Common myeloid progenitor, CD34-positive (primary cell): ENCODE measurements at regions not wholly inside any gene's neighbourhood (a gene's known extent, or its start where the extent isn't known, plus 50 kb on each side); places are given as distances from the start of the nearest gene placed in this dataset.

ENCODE experiments used
- CTCF ChIA-PET: fragments of 350-600 bp; sonication (Branson Sonifier 250); formaldehyde crosslinking; loops from one replicate; lab custom pipeline; 2021; ENCODE audit warnings: antibody characterized with exemption; lab: Charles Lee
- POLR2A ChIA-PET: fragments of 350-600 bp; sonication (Branson Sonifier 250); formaldehyde crosslinking; loops from one replicate; lab custom pipeline; 2021; ENCODE audit warnings: antibody characterized with exemption; lab: Charles Lee
- DNase-seq, 3 donors: peaks; one replicate each; pipeline versions ENCODE4 v3.0.0 to v3.0.0-alpha.2; 2013
- H3K27ac ChIP-seq, 2 experiments: 1 replicate in 1 of 2; 2 replicates in 1 of 2; pipeline ENCODE4 v1.7.0; 2013; ENCODE audit warnings: inconsistent platforms in 2 of 2, low read length in 2 of 2, mild to moderate bottlenecking in 2 of 2, low read depth in 1 of 2, moderate library complexity in 1 of 2; ENCODE audit not compliant: severe bottlenecking in 2 of 2, insufficient read depth in 1 of 2, poor library complexity in 1 of 2
- H3K27me3 ChIP-seq, 5 experiments: replicated peaks in 2 of 5; 1 replicate in 3 of 5; 2 replicates in 2 of 5; pipeline versions ENCODE4 v1.6.1 to v1.7.0; 2013; ENCODE audit warnings: low read length in 4 of 5, mild to moderate bottlenecking in 2 of 5, moderate library complexity in 2 of 5, inconsistent platforms in 1 of 5; ENCODE audit not compliant: insufficient read depth in 5 of 5, control insufficient read depth in 4 of 5
- H3K36me3 ChIP-seq, 4 experiments: 1 replicate in 2 of 4; 2 replicates in 2 of 4; pipeline versions ENCODE4 v1.6.1 to v1.7.0; 2013; ENCODE audit warnings: low read length in 3 of 4, control low read depth in 1 of 4, mild to moderate bottlenecking in 1 of 4; ENCODE audit not compliant: control insufficient read depth in 4 of 4, insufficient read depth in 4 of 4
- H3K4me1 ChIP-seq, 4 experiments: 1 replicate in 3 of 4; 2 replicates in 1 of 4; pipeline versions ENCODE4 v1.6.1 to v1.7.1; 2013; ENCODE audit warnings: low read length in 3 of 4, mild to moderate bottlenecking in 3 of 4, control low read depth in 1 of 4, inconsistent platforms in 1 of 4, moderate library complexity in 1 of 4; ENCODE audit not compliant: control insufficient read depth in 4 of 4, insufficient read depth in 4 of 4; ENCODE audit errors: control extremely low read depth in 1 of 4
- H3K4me3 ChIP-seq, 7 experiments: 1 replicate in 4 of 7; 2 replicates in 3 of 7; pipeline versions ENCODE4 v1.5.1 to v1.7.0; 2013; ENCODE audit warnings: mild to moderate bottlenecking in 7 of 7, low read length in 6 of 7, moderate library complexity in 6 of 7, inconsistent platforms in 2 of 7, low read depth in 2 of 7, control low read depth in 1 of 7; ENCODE audit not compliant: insufficient read depth in 4 of 7, control insufficient read depth in 1 of 7; ENCODE audit errors: extremely low read depth in 1 of 7
- H3K9me3 ChIP-seq, 5 experiments: 1 replicate in 4 of 5; 2 replicates in 1 of 5; pipeline versions ENCODE4 v1.6.1 to v1.7.1; 2013; ENCODE audit warnings: low read length in 4 of 5, mild to moderate bottlenecking in 2 of 5, inconsistent platforms in 1 of 5, low read depth in 1 of 5, moderate library complexity in 1 of 5; ENCODE audit not compliant: control insufficient read depth in 4 of 5, insufficient read depth in 2 of 5; ENCODE audit errors: control extremely low read depth in 1 of 5
- WGBS: methylation state at CpG from one replicate; pipeline ENCODE4 v1.1.5; 2013; ENCODE audit not compliant: insufficient coverage; 5-methylcytosine and 5-hydroxymethylcytosine counted together

DNA sequence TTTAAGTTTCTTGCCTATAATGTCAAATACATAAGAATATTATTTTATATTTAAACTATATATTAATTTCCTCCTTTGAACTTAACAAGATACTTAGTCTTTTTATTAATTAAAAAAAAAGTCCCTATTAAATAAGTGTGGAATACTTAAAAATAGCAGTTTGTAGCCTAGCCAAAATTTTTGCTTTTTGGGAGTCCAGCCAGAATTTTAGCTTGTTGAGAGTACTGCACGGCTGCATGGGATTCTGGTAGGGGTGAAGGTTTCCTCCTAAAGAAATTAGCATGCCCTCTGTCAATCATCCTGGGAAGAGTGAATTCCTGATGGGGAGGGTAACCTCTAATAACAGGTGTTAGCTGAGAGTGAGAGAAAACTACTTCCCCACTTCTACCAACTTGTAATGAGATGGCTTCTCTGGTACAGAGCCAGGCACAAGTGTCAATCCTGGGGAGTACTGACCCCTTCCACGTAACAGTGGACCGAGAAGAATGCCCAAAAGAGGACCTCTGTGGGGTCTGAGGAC is 195.7 kb downstream of the SPRY2 start:
- ChIA-PET CTCF (no interaction called here), POLR2A (no interaction called here)
- H3K4me1 ChIP-seq = no peaks in the 10 kb centered on the region
- no peak for DNase-seq
- H3K4me3 ChIP-seq = no peak overlapping the region
- no peaks in the 10 kb centered on the region for H3K27me3 ChIP-seq
- 83% methylated on average over 3 of the region's 3 CpGs for WGBS
- H3K9me3 ChIP-seq = no peaks in the 10 kb centered on the region
- H3K36me3 ChIP-seq = no peaks in the 10 kb centered on the region
- no peak overlapping the region for H3K27ac ChIP-seq

DNA sequence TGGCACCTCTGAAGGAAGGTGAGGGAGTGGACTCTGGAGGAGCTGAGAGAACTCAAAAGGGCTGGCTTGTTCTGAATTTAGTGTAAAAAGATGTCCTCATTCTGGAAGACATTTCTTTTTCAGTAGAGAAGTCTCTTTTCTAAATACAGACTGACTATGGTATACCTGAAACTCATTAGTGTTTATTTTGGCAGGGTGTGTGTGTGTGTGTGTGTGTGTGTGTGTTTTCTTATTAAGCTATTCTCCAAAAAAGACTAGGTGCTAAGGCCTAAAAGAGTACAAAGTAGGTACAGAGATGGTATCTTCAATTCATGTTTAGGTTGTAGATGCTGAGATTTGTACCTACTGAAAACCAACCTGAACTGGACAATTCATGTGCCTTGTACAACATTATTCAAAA is 196.4 kb downstream of the SPRY2 start:
- DNase-seq = no peak
- no peaks in the 10 kb centered on the region for H3K9me3 ChIP-seq
- CTCF ChIA-PET = no interaction called here
- no peaks in the 10 kb centered on the region for H3K27me3 ChIP-seq
- H3K36me3 ChIP-seq = no peaks in the 10 kb centered on the region
- H3K4me1 ChIP-seq = no peaks in the 10 kb centered on the region
- no peak overlapping the region for H3K27ac ChIP-seq
- no peak overlapping the region for H3K4me3 ChIP-seq
- POLR2A ChIA-PET = no interaction called here

DNA sequence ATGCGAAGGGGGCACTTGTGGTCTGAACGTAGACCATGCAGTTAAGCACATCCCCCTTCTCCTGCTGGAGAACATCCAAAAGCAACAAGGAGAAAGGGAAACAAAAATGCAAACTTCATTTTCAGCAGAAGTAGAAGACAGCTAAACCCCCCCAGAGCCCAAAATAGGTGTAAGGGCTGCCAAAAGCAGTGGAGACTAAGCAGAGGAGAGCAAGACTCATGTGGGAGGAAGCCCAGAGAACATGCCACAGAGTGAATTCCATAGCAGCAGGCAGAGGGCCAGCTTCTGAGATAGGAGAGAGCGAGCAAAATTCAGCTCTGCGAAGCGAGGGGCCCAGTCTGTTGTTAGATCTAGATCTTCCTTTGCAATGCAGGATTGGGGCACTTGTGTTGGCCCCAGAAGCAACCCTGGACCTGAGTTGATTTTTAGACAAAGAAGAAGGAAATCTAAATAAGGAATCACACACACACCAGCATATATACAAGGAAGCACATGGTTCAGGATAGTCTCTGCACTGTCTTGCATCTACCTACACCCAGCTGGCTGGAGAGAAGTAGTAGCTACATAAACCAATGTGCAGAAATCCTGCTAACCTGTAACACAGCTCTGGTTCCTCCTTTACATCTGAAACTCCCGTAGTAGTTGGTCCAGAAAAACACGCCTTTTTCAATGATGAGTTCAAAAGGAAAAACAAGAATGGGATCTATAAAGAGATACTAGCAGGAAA is 199.6 kb downstream of the SPRY2 start:
- Histone ChIP-seq H3K4me3 (no peak overlapping the region), H3K27ac (no peak overlapping the region), H3K36me3 (no peaks in the 10 kb centered on the region), H3K27me3 (no peaks in the 10 kb centered on the region), H3K9me3 (no peaks in the 10 kb centered on the region), H3K4me1 (no peaks in the 10 kb centered on the region)
- DNase-seq = no peak
- ChIA-PET CTCF (no interaction called here), POLR2A (no interaction called here)
- 93% methylated on average over 5 of the region's 7 CpGs for WGBS

DNA sequence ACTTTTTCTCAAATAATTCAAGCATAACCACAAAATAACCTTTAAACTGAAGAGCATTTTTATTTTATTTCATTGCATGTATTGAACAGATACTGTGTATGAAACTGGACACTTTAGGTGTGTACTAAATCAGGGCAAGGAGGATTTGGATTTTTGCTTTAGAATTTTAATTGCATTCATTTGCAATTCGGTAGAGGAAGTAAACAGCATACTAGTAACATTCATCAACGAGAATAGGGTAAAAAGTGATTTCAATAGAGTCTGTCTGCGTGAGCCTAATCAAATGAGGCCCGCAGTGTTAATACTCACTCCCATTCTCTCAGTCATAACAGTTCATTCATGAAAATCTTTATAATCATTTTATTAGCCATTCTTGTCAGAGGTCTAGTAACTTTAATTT is 200.2 kb downstream of the SPRY2 start:
- no peak overlapping the region for H3K27ac ChIP-seq
- CTCF ChIA-PET = no interaction called here
- H3K27me3 ChIP-seq = no peaks in the 10 kb centered on the region
- WGBS = no CpG with 5 or more reads among the region's 4 CpGs
- no peaks in the 10 kb centered on the region for H3K4me1 ChIP-seq
- POLR2A ChIA-PET = no interaction called here
- H3K36me3 ChIP-seq = no peaks in the 10 kb centered on the region
- no peak for DNase-seq
- no peaks in the 10 kb centered on the region for H3K9me3 ChIP-seq
- no peak overlapping the region for H3K4me3 ChIP-seq

DNA sequence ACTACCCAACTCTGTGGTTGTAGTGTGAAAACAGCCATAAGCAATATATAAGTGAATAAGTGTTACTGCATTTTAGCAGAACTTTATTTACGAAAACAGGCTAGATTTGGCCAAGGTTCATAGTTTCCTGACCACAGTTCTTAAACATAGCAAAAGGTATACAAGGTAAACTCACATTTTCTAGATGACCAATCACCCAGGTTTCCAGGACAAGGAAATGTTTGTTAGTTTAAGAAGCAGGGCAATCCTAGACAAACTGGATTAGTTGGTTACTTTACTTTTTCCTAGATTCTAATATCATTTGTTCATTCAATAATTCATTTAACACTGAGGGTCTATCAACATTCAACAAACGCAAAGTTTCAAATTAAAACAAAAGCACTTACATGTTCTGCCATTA is 201.7 kb downstream of the SPRY2 start:
- no peaks in the 10 kb centered on the region for H3K27me3 ChIP-seq
- POLR2A ChIA-PET = no interaction called here
- no peaks in the 10 kb centered on the region for H3K4me1 ChIP-seq
- WGBS = 100% methylated on average over 1 of the region's 2 CpGs
- CTCF ChIA-PET = no interaction called here
- no peak for DNase-seq
- no peak overlapping the region for H3K27ac ChIP-seq
- H3K9me3 ChIP-seq = no peaks in the 10 kb centered on the region
- no peaks in the 10 kb centered on the region for H3K36me3 ChIP-seq
- H3K4me3 ChIP-seq = no peak overlapping the region

DNA sequence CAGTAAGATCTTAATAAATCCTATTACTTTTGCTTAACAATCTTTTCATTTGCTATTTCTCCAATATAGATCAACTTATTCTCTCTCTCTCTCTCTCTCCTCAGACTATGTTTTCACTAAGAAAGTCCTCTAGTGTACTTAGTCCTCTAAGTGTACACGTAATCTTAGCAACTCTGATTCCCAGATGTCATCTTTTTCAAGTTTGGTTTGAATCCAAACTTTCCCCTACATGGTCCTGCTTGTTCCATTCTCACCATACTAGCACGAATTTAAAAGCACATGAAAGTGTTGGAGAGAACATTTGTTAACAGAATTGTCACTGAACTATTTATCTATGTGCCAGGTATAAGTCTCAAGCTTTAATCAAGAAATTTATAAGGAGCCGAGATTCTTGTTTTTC is 202.9 kb downstream of the SPRY2 start:
- H3K4me3 ChIP-seq = no peak overlapping the region
- CTCF ChIA-PET = no interaction called here
- H3K27me3 ChIP-seq = no peaks in the 10 kb centered on the region
- POLR2A ChIA-PET = no interaction called here
- 100% methylated on average over 1 of the region's 3 CpGs for WGBS
- DNase-seq = no peak
- no peaks in the 10 kb centered on the region for H3K36me3 ChIP-seq
- H3K27ac ChIP-seq = no peak overlapping the region
- peaks cover 0 to 7% (median under 1%) of the 10 kb centered on the region in 4 experiments for H3K4me1 ChIP-seq
- H3K9me3 ChIP-seq = no peaks in the 10 kb centered on the region

DNA sequence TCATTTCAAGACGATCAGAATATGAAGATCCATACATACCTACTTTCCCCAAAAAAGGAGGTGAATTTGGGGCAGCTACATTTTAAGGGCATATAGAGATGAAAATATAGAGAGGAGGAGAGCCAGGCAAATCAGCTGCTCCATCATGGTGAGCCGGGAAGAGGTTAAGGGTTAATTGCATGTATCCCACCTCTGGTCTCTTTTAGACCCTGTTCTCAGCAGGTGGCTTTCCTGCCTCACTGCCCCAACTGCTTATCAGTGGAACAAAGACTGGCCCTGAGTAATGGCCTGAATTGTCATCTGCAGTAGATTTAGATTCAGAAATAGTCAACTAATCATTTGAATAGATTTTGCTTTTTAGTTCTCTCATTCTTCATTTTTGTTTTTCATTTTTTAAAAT is 206.6 kb downstream of the SPRY2 start:
- H3K27me3 ChIP-seq = no peaks in the 10 kb centered on the region
- no peaks in the 10 kb centered on the region for H3K36me3 ChIP-seq
- ChIA-PET CTCF (no interaction called here), POLR2A (no interaction called here)
- no peak overlapping the region for H3K27ac ChIP-seq
- no peak for DNase-seq
- no peaks in the 10 kb centered on the region for H3K9me3 ChIP-seq
- no peak overlapping the region for H3K4me3 ChIP-seq
- peaks cover 0 to 11% (median 5%) of the 10 kb centered on the region in 4 experiments for H3K4me1 ChIP-seq
- WGBS = 100% methylated on average over 1 of the region's 2 CpGs
